ENCODE measurements at regions not wholly inside any gene's neighbourhood (a gene's known extent, or its start where the extent isn't known, plus 50 kb on each side); places are given as distances from the start of the nearest gene placed in this dataset.

GRCh38 chr4:189767941-189768340 lies 172.7 kb upstream of the FRG1 start:
- ATAC-seq (no peak), DNase-seq (ENCODE audit: low read depth, low spot score) (no peak)
- Histone ChIP-seq H3K36me3 (ENCODE audit: control insufficient read depth in 1 of 2, insufficient read depth in 2 of 2, low read length in 2 of 2) (no peaks in the 10 kb centered on the region), H4K20me1 (ENCODE audit: insufficient read depth) (no peaks in the 10 kb centered on the region), H3K9ac (ENCODE audit: low read length) (no peak overlapping the region), H2AFZ (ENCODE audit: low read depth, low read length, poor library complexity, severe bottlenecking) (no peak overlapping the region), H3K4me1 (ENCODE audit: control insufficient read depth in 1 of 2, insufficient read depth in 2 of 2, low read length in 2 of 2) (no peaks in the 10 kb centered on the region), H3K4me3 (replicated peaks in 1 of 2; ENCODE audit: low read depth in 1 of 2, low read length in 2 of 2) (no peak overlapping the region), H3K9me2 (ENCODE audit: insufficient read depth) (no peaks in the 10 kb centered on the region), H3K4me2 (ENCODE audit: low read length) (no peak overlapping the region), H3K79me2 (ENCODE audit: insufficient read depth, low read length) (no peaks in the 10 kb centered on the region), H3K27me3 (ENCODE audit: insufficient read depth, low read length) (peaks cover 12% of the 10 kb centered on the region), H3K9me3 (ENCODE audit: control insufficient read depth in 1 of 2, insufficient read depth in 1 of 2, low read depth in 1 of 2, low read length in 2 of 2) (no peaks in the 10 kb centered on the region), H3K27ac (ENCODE audit: low read depth, low read length) (no peak overlapping the region)
- TF ChIP-seq, protein P1, sequence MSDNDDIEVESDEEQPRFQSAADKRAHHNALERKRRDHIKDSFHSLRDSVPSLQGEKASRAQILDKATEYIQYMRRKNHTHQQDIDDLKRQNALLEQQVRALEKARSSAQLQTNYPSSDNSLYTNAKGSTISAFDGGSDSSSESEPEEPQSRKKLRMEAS (IDR thresholded peaks at IDR 0.05) = no peak
- TF ChIP-seq JUND (IDR thresholded peaks at IDR 0.05) (no peak), CTCF (IDR thresholded peaks at IDR 0.05 in 2 of 3, conservative IDR thresholded peaks at IDR 0.05 in 1 of 3; ENCODE audit: borderline replicate concordance in 1 of 3, insufficient read depth in 1 of 3, low read depth in 2 of 3, low read length in 2 of 3) (no peak), SIN3A (IDR thresholded peaks at IDR 0.05; ENCODE audit: low read depth) (no peak), YY1 (IDR thresholded peaks at IDR 0.05; ENCODE audit: extremely low read depth, insufficient replicate concordance, low read depth, low read length) (no peak), EZH2 (IDR thresholded peaks at IDR 0.05) (no peak), EGR1 (IDR thresholded peaks at IDR 0.05; ENCODE audit: low read depth) (no peak), CEBPB (IDR thresholded peaks at IDR 0.05; ENCODE audit: low read depth) (no peak), REST (IDR thresholded peaks at IDR 0.05; ENCODE audit: low read depth) (no peak), POLR2AphosphoS5 (IDR thresholded peaks at IDR 0.05; ENCODE audit: low read depth, low read length) (no peak), ELF1 (IDR thresholded peaks at IDR 0.05; ENCODE audit: borderline replicate concordance, low read depth) (no peak), POLR2A (IDR thresholded peaks at IDR 0.05; ENCODE audit: borderline replicate concordance, extremely low read depth, insufficient read depth, insufficient read length) (no peak), RAD21 (IDR thresholded peaks at IDR 0.05; ENCODE audit: low read depth) (no peak), FOSL1 (IDR thresholded peaks at IDR 0.05; ENCODE audit: low read depth) (no peak), CBX3 (IDR thresholded peaks at IDR 0.05; ENCODE audit: low read depth) (no peak), TCF7L2 (IDR thresholded peaks at IDR 0.05; ENCODE audit: borderline replicate concordance, extremely low read depth, insufficient read depth, insufficient read length) (no peak), SRF (IDR thresholded peaks at IDR 0.05; ENCODE audit: low read depth) (no peak), EZH2phosphoT487 (IDR thresholded peaks at IDR 0.05; ENCODE audit: borderline replicate concordance) (no peak)
- TF ChIP-seq, protein P2, sequence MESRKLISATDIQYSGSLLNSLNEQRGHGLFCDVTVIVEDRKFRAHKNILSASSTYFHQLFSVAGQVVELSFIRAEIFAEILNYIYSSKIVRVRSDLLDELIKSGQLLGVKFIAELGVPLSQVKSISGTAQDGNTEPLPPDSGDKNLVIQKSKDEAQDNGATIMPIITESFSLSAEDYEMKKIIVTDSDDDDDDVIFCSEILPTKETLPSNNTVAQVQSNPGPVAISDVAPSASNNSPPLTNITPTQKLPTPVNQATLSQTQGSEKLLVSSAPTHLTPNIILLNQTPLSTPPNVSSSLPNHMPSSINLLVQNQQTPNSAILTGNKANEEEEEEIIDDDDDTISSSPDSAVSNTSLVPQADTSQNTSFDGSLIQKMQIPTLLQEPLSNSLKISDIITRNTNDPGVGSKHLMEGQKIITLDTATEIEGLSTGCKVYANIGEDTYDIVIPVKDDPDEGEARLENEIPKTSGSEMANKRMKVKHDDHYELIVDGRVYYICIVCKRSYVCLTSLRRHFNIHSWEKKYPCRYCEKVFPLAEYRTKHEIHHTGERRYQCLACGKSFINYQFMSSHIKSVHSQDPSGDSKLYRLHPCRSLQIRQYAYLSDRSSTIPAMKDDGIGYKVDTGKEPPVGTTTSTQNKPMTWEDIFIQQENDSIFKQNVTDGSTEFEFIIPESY (IDR thresholded peaks at IDR 0.05; ENCODE audit: extremely low read depth, insufficient replicate concordance, low read length) = no peak
- intact Hi-C loops (cut with micrococcal nuclease) = no loop called here
- ChIA-PET POLR2A (no interaction called here), RAD21 (ENCODE audit: low non-redundant PET in 1 of 2, low total read pairs in 2 of 2, uncharacterized antibody in 2 of 2, unreplicated experiment in 2 of 2) (no interaction called here), CTCF (no interaction called here)
- no TSS peak for BruUV-seq (replicated peaks)
